Nephron (organoid): ENCODE measurements at regions not wholly inside any gene's neighbourhood (a gene's known extent, or its start where the extent isn't known, plus 50 kb on each side); places are given as distances from the start of the nearest gene placed in this dataset.
A peak's percentile ranks its signal among the peaks of the same experiment; 100 is the strongest.

ENCODE experiments used
- H3K27ac Mint-ChIP-seq, 3 experiments: 2 replicates each; pipeline ENCODE4 v1.8.0; 2020; ENCODE audit warnings: mixed read lengths in 3 of 3, mild to moderate bottlenecking in 2 of 3, moderate library complexity in 1 of 3
- H3K27me3 Mint-ChIP-seq: 2 replicates; pipeline ENCODE4 v1.8.0; 2021; ENCODE audit warnings: low read depth, mild to moderate bottlenecking, moderate library complexity, mixed read lengths
- H3K36me3 Mint-ChIP-seq: 2 replicates; pipeline ENCODE4 v1.8.0; 2020; ENCODE audit warnings: low read depth, mixed read lengths
- H3K4me1 Mint-ChIP-seq: 2 replicates; pipeline ENCODE4 v1.8.0; 2020; ENCODE audit warnings: mixed read lengths
- H3K4me3 Mint-ChIP-seq, 3 experiments: 2 replicates each; pipeline ENCODE4 v1.8.0; 2020; ENCODE audit warnings: mild to moderate bottlenecking in 3 of 3, mixed read lengths in 3 of 3, moderate library complexity in 2 of 3
- H3K9me3 Mint-ChIP-seq: 2 replicates; pipeline ENCODE4 v1.8.0; 2020; ENCODE audit warnings: mixed read lengths
- TF ChIP-seq, protein P1 (sequence below), 3 experiments: fragments of 200-600 bp; sonication (generic); IDR thresholded peaks; one replicate each; pipeline ENCODE4 v1.5.0; 2021; ENCODE audit warnings: antibody characterized with exemption in 3 of 3; ENCODE audit not compliant: unreplicated experiment in 3 of 3

- Mint-ChIP-seq H3K9me3 (no peaks in the 10 kb centered on the region), H3K27me3 (peaks cover 4% of the 10 kb centered on the region), H3K27ac (no peak overlapping the region), H3K4me1 (no peaks in the 10 kb centered on the region), H3K36me3 (no peaks in the 10 kb centered on the region), H3K4me3 (no peak overlapping the region)
- TF ChIP-seq, protein P1, sequence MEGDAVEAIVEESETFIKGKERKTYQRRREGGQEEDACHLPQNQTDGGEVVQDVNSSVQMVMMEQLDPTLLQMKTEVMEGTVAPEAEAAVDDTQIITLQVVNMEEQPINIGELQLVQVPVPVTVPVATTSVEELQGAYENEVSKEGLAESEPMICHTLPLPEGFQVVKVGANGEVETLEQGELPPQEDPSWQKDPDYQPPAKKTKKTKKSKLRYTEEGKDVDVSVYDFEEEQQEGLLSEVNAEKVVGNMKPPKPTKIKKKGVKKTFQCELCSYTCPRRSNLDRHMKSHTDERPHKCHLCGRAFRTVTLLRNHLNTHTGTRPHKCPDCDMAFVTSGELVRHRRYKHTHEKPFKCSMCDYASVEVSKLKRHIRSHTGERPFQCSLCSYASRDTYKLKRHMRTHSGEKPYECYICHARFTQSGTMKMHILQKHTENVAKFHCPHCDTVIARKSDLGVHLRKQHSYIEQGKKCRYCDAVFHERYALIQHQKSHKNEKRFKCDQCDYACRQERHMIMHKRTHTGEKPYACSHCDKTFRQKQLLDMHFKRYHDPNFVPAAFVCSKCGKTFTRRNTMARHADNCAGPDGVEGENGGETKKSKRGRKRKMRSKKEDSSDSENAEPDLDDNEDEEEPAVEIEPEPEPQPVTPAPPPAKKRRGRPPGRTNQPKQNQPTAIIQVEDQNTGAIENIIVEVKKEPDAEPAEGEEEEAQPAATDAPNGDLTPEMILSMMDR (IDR thresholded peaks at IDR 0.05; ENCODE audit: unreplicated experiment in 3 of 3), result no peak
Observed at GRCh38 chr5:96195123-96195522, 233.5 kb upstream of the ELL2 start.

DNA sequence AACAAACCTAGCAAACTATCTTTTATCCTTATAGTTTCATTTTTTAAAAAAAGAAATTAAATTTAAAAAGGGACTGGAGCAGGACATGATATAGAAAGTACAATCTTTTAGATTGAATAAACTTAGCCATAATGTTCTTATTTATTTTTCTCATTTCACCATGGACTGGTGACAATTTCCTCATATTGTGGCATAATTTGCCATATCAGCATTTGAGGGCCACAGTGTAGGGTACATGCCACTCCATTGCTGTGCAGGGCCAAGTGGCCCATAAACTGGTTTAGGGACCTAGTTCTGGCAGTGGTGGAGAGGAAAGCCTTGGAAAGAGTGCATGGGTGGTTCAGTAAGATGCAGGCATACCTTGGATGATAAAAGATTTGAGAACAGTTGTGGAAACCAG, 232.9 kb upstream of the ELL2 start:
- Mint-ChIP-seq H3K9me3 (no peaks in the 10 kb centered on the region), H3K27me3 (peaks cover 4% of the 10 kb centered on the region), H3K4me3 (no peak overlapping the region), H3K36me3 (no peaks in the 10 kb centered on the region), H3K27ac (no peak overlapping the region), H3K4me1 (no peaks in the 10 kb centered on the region)
- TF ChIP-seq, protein P1 (IDR thresholded peaks at IDR 0.05; ENCODE audit: unreplicated experiment in 3 of 3), result no peak

DNA sequence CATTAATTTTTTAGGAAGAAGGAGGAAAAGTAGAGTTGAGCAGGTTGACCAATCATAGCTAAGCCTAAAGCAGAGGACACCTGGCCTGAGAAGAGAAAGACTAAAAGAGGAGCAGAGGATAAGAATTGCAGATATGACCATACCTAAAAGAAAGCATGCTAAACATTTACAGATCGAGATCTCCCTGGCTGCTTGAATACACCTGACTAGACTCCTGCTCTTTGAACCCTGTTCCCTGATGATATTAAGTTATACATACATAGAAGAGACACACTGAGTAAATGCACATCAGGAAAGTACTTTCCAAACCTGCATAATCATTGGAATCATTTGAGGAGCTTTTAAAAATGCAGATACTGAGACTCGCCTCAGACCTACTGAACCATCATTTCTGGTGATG, 232.3 kb upstream of the ELL2 start:
- H3K27me3 Mint-ChIP-seq, result peaks cover 4% of the 10 kb centered on the region
- H3K9me3 Mint-ChIP-seq, result no peaks in the 10 kb centered on the region
- no peak overlapping the region for H3K27ac Mint-ChIP-seq
- no peaks in the 10 kb centered on the region for H3K36me3 Mint-ChIP-seq
- no peaks in the 10 kb centered on the region for H3K4me1 Mint-ChIP-seq
- TF ChIP-seq, protein P1 (IDR thresholded peaks at IDR 0.05; ENCODE audit: unreplicated experiment in 3 of 3), result no peak
- no peak overlapping the region for H3K4me3 Mint-ChIP-seq

GRCh38 chr5:96189987-96190386, 228.3 kb upstream of the ELL2 start:
- TF ChIP-seq, protein P1 (IDR thresholded peaks at IDR 0.05; ENCODE audit: unreplicated experiment in 3 of 3), result no peak
- Mint-ChIP-seq H3K36me3 (no peaks in the 10 kb centered on the region), H3K27me3 (peaks cover 4% of the 10 kb centered on the region), H3K4me1 (no peaks in the 10 kb centered on the region), H3K4me3 (no peak overlapping the region), H3K27ac (no peak overlapping the region), H3K9me3 (peaks cover 14% of the 10 kb centered on the region)

- Mint-ChIP-seq H3K9me3 (peaks cover 17% of the 10 kb centered on the region), H3K27ac (peak overlapping the region in 1 of 3 experiments; percentile 7), H3K4me3 (no peak overlapping the region), H3K36me3 (no peaks in the 10 kb centered on the region), H3K27me3 (no peaks in the 10 kb centered on the region), H3K4me1 (no peaks in the 10 kb centered on the region)
- TF ChIP-seq, protein P1 (IDR thresholded peaks at IDR 0.05; ENCODE audit: unreplicated experiment in 3 of 3), result no peak
Observed at GRCh38 chr5:96189028-96189826, 227.6 kb upstream of the ELL2 start.
